G401.6 (cell line): ENCODE measurements at regions not wholly inside any gene's neighbourhood (a gene's known extent, or its start where the extent isn't known, plus 50 kb on each side); places are given as distances from the start of the nearest gene placed in this dataset.
"Not testable (repeated sequence)": the region's sequence is repeated elsewhere in the genome, so short reads cannot be mapped to it uniquely, and the experiment has no call there.

Experiments used
- FAIRE-seq: peaks from 2 replicates; lab custom pipeline; 2012; peaks lifted over from hg19 to GRCh38; lab: Jason Lieb, UNC

GRCh38 chrX:9271789-9272525, 192.9 kb upstream of the TBL1X start:
- no peak for FAIRE-seq

GRCh38 chrX:9273744-9274143, 191.1 kb upstream of the TBL1X start:
- no peak for FAIRE-seq

- no peak for FAIRE-seq
Observed at GRCh38 chrX:9278475-9279233, 186.2 kb upstream of the TBL1X start.

- no peak for FAIRE-seq
Observed at GRCh38 chrX:9279234-9279544, 185.7 kb upstream of the TBL1X start.

- FAIRE-seq, result no peak
Observed at GRCh38 chrX:9280831-9281230, 184.0 kb upstream of the TBL1X start.

- no peak for FAIRE-seq
Observed at GRCh38 chrX:9282325-9282724, 182.5 kb upstream of the TBL1X start.

- no peak for FAIRE-seq
Observed at GRCh38 chrX:9285342-9285771, 179.5 kb upstream of the TBL1X start.

- no peak for FAIRE-seq
Observed at GRCh38 chrX:9286234-9286633, 178.6 kb upstream of the TBL1X start.

- no peak for FAIRE-seq
Observed at GRCh38 chrX:9291629-9292028, 173.2 kb upstream of the TBL1X start.

- no peak for FAIRE-seq
Observed at GRCh38 chrX:9293051-9293496, 171.8 kb upstream of the TBL1X start.

GRCh38 chrX:9293903-9294302, 171.0 kb upstream of the TBL1X start:
- no peak for FAIRE-seq

- no peak for FAIRE-seq
Observed at GRCh38 chrX:9295551-9295950, 169.3 kb upstream of the TBL1X start.

GRCh38 chrX:9298221-9298620, 166.6 kb upstream of the TBL1X start:
- FAIRE-seq, result no peak

GRCh38 chrX:9299681-9300080, 165.2 kb upstream of the TBL1X start:
- not testable (repeated sequence) for FAIRE-seq

GRCh38 chrX:9301836-9302235, 163.0 kb upstream of the TBL1X start:
- no peak for FAIRE-seq

GRCh38 chrX:9302381-9302780, 162.5 kb upstream of the TBL1X start:
- FAIRE-seq, result no peak

- FAIRE-seq, result no peak
Observed at GRCh38 chrX:9308426-9308825, 156.4 kb upstream of the TBL1X start.

- no peak for FAIRE-seq
Observed at GRCh38 chrX:9310616-9311015, 154.2 kb upstream of the TBL1X start.

GRCh38 chrX:9311421-9312160, 153.3 kb upstream of the TBL1X start:
- no peak for FAIRE-seq

- FAIRE-seq, result no peak
Observed at GRCh38 chrX:9312922-9313867, 151.7 kb upstream of the TBL1X start.

GRCh38 chrX:9315086-9315485, 149.8 kb upstream of the TBL1X start:
- no peak for FAIRE-seq

GRCh38 chrX:9316096-9316495, 148.8 kb upstream of the TBL1X start:
- no peak for FAIRE-seq
